Kidney (tissue), 13 donors: ENCODE measurements at regions not wholly inside any gene's neighbourhood (a gene's known extent, or its start where the extent isn't known, plus 50 kb on each side); places are given as distances from the start of the nearest gene placed in this dataset.
A peak's percentile ranks its signal among the peaks of the same experiment; 100 is the strongest.

Experiments
- DNase-seq, 5 donors: peaks; one replicate each; pipeline ENCODE4 v3.0.0-alpha.2; 2013 to 2020
- FAIRE-seq: peaks from 2 replicates; lab custom pipeline; 2012; peaks lifted over from hg19 to GRCh38; lab: Jason Lieb, UNC
- H3K27ac ChIP-seq, 2 donors: one replicate each; pipeline ENCODE4 v1.7.0; 2013; ENCODE audit warnings: low read depth in 2 of 2, low read length in 2 of 2, inconsistent platforms in 1 of 2
- H3K27me3 ChIP-seq: one replicate; pipeline ENCODE4 v1.7.1; 2013; ENCODE audit warnings: low read length, inconsistent platforms; ENCODE audit not compliant: control insufficient read depth, insufficient read depth
- H3K36me3 ChIP-seq, 3 donors: one replicate each; pipeline versions ENCODE4 v1.7.0 to v1.7.1; 2013; ENCODE audit warnings: low read length in 3 of 3, control low read depth in 1 of 3, inconsistent platforms in 1 of 3; ENCODE audit not compliant: insufficient read depth in 3 of 3, control insufficient read depth in 2 of 3
- H3K4me1 ChIP-seq, 3 donors: one replicate each; pipeline versions ENCODE4 v1.7.0 to v1.7.1; 2013; ENCODE audit warnings: low read length in 3 of 3, inconsistent platforms in 1 of 3, low read depth in 1 of 3; ENCODE audit not compliant: control insufficient read depth in 2 of 3, insufficient read depth in 2 of 3
- H3K4me3 ChIP-seq, 3 donors: one replicate each; pipeline versions ENCODE4 v1.7.0 to v1.8.1; 2013; ENCODE audit warnings: low read length in 3 of 3, control low read depth in 1 of 3, inconsistent platforms in 1 of 3
- H3K9ac ChIP-seq, 3 donors: one replicate each; pipeline versions ENCODE4 v1.7.0 to v1.7.1; 2013; ENCODE audit warnings: low read length in 3 of 3, control low read depth in 1 of 3, inconsistent platforms in 1 of 3
- H3K9me3 ChIP-seq, 3 donors: one replicate each; pipeline versions ENCODE4 v1.7.0 to v1.7.1; 2013; ENCODE audit warnings: low read length in 3 of 3, control low read depth in 1 of 3, inconsistent platforms in 1 of 3; ENCODE audit not compliant: control insufficient read depth in 2 of 3, insufficient read depth in 1 of 3
- CTCF ChIP-seq: IDR thresholded peaks from 3 replicates; pipeline ENCODE4 v1.5.1; 2012; ENCODE audit warnings: mild to moderate bottlenecking, moderate library complexity, borderline replicate concordance; ENCODE audit not compliant: insufficient read depth; ENCODE audit errors: extremely low read depth
- intact Hi-C: fragments of 100-400 bp; cut with DNase I; formaldehyde crosslinking; loops from one replicate; pipeline ENCODE4 v1.11.1; 2022
- donor health status: control.
- donor health status: control.
- donor health status: control.
- donor health status: control.
- donor health status: control.
- donor health status: DM: yes; HTN: yes; CAD: no.
- donor health status: Normal renal cell carcinoma (clear cell type).

DNA sequence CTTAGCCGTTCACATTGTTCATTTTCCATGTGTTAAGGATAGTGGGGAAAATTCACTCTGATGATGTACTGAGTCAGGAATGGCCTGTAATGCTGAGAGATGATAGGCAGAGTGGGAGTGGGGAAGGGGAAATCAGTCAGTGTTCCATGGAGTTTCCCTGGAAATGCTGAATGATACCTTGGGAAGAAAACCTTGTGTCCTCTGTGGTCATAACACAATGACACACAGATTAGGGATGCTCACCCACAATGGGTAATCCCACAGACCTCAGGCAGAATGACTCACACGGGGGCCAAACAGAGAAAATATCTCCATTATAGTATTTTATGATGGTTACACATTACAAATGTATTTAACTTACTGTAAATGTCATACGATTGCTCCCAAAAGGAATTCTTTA, 118.0 kb downstream of the SNX19 start:
- H3K9me3 ChIP-seq, result no peaks in the 10 kb centered on the region
- H3K4me1 ChIP-seq, result peaks cover 2 to 3% (median 3%) of the 10 kb centered on the region in 3 donors
- TF ChIP-seq CTCF, result no peak
- FAIRE-seq, result no peak
- no peak for DNase-seq
- no peaks in the 10 kb centered on the region for H3K36me3 ChIP-seq
- H3K9ac ChIP-seq, result no peak overlapping the region
- no peak overlapping the region for H3K27ac ChIP-seq
- intact Hi-C loops, result no loop called here
- H3K27me3 ChIP-seq, result no peaks in the 10 kb centered on the region
- H3K4me3 ChIP-seq, result no peak overlapping the region

DNA sequence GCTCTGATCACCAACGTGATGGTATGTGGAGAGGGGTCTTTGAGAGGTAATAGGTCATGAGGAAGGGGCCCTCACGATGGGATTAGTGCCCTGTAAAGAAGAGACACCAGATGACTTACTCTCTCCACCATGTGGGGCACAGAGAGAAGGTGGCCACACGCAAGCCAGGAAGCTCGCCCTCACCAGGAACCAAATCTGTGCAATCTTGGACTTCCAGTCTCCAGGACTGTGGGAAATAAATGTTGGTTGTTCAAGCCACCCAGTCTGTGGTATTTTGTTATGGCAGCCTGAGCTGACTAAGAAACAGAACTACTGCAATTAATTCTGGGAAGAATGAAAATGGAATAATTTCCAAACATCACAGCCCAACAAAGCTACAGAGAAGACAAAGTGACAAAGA, 117.5 kb downstream of the SNX19 start:
- intact Hi-C loops, result no loop called here
- H3K9ac ChIP-seq, result no peak overlapping the region

DNA sequence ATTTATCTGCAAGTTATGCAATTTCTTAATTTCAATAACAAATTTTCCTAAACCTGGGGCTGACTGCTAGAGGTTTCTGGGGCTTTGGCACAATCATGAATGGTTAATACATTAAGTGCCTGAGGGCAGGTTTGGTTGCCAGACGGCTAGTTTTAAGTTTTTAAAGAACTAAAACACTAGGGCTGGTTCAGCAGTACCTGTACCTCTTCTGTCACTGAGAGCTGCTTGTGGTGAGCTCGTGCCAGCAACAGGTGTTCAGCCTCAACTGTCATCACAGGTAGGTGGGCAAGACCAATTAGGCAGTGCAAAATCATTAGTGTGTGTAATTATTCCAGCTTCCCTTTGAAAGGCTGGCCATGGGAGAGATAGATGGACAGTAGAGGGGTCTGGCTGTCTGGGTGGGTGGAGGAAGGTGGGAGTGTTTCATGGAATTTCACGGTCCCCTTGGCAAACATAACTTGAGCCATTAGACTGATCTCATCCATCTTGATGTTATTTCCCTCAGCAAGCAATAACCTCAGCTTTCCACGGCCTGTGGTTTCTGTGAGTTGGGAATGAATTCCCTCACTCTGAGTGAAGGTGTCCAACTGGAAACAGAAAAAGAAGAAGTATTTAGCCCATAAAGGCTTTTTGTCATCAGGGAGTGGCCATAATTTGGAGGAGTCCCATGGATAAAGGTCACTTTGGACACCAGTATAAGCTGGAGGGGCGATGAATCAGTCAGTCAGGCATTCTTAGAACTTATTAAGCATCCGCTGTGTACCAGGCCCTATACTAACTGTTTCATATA, 114.8 kb downstream of the SNX19 start:
- Histone ChIP-seq H3K4me3 (peak overlapping the region in 1 of 3 donors; percentile 3), H3K9ac (no peak overlapping the region), H3K36me3 (no peaks in the 10 kb centered on the region), H3K27me3 (no peaks in the 10 kb centered on the region), H3K9me3 (no peaks in the 10 kb centered on the region), H3K4me1 (peaks cover 6 to 8% (median 7%) of the 10 kb centered on the region in 3 donors), H3K27ac (peak overlapping the region; percentile 49 to 53)
- DNase-seq, result peak in 4 of 5 donors; percentile 83 to 95 (median 90)
- TF ChIP-seq CTCF, result no peak
- intact Hi-C loops, result no loop called here
- FAIRE-seq, result no peak

More for the DNA sequence above, 117.5 kb downstream of the SNX19 start:
- no peaks in the 10 kb centered on the region for H3K36me3 ChIP-seq
- H3K4me1 ChIP-seq, result peaks cover 2 to 5% (median 3%) of the 10 kb centered on the region in 3 donors
- DNase-seq, result no peak
- H3K27ac ChIP-seq, result no peak overlapping the region
- no peak for FAIRE-seq
- no peak for TF ChIP-seq CTCF
- H3K4me3 ChIP-seq, result no peak overlapping the region
- no peaks in the 10 kb centered on the region for H3K9me3 ChIP-seq
- H3K27me3 ChIP-seq, result no peaks in the 10 kb centered on the region
